Ramos (cell line): ENCODE measurements at regions not wholly inside any gene's neighbourhood (a gene's known extent, or its start where the extent isn't known, plus 50 kb on each side); places are given as distances from the start of the nearest gene placed in this dataset.

Experiments
- in situ Hi-C: fragments of 300-500 bp; cut with MboI; formaldehyde crosslinking; loops from one replicate; pipeline ENCODE4 v1.14.3; 2022; ENCODE audit warnings: low sequenced_read_pairs; ENCODE audit not compliant: unreplicated experiment

DNA sequence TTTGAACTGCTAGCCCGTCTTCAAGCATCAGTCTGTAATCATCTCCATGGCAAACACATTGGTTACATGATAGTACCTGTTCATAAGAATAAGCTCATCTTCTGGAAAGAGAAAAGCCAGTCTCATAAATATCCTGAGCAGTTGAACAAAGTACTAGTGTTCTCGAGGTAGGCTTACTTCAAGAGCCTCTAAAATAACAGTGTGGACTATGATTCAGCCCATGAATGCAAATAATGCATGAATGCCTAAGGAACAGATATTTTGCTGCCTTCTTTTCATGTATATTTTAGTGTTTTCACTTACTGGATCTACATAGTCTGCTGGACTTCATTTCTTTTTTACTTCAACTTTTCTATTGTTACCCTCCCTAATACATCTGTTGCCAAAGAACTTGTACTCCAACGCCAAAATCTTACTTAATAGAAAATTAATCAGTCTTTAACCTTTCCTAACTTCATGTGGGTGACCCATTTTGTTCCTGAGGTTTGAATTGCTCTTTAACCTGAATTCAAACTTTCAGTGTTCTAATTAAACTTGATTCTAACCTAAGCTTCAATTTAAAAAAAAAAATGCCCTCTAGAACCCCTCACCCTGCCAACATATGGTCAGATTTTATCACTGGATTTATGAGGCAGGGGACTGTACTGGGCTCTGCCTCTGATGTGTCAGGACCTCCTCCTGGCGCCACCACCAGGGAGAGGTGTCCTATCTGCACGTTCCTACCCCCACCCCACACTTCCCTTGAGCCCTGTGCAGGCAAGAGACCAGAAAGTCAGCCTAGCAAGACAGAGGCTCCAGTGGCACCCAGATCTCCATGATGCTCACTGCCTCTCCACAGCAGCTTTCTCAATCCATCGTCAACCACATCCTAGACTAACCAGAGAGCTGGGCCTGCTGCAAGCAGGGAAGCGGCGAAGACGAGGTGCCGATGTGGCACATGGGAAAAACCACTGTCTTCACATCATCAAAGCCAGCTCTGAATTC, 264.7 kb upstream of the ID2 start:
- in situ Hi-C loops: no loop called here

DNA sequence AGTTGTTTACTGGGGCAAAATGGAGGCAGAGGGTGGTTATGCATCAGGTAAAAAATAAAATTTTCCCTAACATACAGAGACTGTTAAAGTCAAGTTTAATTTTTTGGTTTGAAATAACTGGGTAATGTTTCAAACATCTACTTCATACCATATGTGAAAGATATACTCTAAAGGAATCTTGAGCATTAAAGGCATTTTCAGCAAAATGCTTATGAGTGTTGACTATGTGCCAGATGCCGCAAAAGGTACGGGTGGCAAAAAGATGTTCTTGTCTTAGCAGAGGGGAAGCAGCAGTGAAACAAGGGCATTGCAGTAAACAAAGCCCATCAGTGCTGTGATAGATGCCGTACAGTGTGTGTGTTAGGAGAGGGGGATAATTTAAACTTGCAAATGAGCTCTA, 263.1 kb upstream of the ID2 start:
- in situ Hi-C loops: no loop called here

GRCh38 chr2:8421658-8422449, 260.0 kb upstream of the ID2 start:
- in situ Hi-C loops: no loop called here

DNA sequence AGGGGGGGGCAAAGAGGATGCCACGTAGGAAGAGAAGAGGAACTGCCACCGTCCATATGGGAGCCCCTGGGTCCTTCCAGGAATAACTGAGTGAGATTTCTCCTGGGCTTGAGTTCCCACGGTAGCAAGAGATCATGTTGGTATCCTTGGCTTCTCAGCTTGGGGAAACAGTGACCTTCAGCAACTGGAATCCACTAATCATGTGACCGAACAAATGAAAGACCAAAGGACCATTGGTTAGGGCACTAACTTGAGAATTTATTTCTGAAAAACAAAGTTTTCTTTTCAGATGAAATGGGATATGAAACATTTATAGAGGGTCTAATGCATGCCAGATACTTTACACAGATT, 259.4 kb upstream of the ID2 start:
- in situ Hi-C loops: no loop called here

- in situ Hi-C loops: no loop called here
These were observed 256.6 kb upstream of the ID2 start for GRCh38 chr2:8424997-8425900.

DNA sequence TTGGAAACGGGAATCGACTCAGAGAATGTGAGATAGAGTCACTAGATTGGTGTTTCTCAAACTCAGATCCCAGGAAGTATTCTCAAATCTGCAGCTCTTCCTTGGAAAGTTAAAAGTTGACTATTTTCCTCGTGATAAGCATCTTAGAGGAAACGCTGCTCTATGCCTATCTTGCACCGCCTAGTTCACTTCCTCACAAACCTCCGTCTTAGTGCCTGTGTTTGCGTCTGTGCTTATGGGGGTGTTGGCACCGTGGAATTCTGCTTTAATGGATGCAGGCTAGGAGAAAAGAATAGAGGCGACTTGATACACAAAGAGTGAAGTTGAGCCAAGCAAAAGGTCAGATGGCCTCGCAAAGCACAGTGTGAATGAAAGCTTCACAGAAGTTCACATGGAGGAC, 255.3 kb upstream of the ID2 start:
- in situ Hi-C loops: no loop called here

- in situ Hi-C loops: no loop called here
These were observed 254.6 kb upstream of the ID2 start for GRCh38 chr2:8427211-8427610.

DNA sequence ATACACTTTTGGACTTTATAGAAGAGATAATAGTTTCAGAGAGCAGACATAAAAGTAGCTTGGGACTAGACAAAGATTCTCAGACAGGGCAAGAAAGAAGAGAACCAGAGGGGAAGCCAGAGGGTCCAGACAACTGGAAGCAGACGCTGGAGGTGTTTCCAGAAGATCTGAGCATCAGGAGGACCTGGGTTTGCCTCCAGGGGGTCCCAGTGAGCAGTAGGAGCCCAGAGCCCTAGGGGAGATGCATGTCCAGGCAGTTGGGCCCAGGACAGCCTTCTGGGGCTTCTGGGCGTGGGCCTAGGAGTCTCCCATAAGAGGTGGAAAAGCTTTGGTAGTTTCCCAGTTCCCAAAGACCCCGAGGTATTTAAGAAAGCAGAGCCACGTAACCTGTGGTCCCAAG, 251.2 kb upstream of the ID2 start:
- in situ Hi-C loops: no loop called here

DNA sequence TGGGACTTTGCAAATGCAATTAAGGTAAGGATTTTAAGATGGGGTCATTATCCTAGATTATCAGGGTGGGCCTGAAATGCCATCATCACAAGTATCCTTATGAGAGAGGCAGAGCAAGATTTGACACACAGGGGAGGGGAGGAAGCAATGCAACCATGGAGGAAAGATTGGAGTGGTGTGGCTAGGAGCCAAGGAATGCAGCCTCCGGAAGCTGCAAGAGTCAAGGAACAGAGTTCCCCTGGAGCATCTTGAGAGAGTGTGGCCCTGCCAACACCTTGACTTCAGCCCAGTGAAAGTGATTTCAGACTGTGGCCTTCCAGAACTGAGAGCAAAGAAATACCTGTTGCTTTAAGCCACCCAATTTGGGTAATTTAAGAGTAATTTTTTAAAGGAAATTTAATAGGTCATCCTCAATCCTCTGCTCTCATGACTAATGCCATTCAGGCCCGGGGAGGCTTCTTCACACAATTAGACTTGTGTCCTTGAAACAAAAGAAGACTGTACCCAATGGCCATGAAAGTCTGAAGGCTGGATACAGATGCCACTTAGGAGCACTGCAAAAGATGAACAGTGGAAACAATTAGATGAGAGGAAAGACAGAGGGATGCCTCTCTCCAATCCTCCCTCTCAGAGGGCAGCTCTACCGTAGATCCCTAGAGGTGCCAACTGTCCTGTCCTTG, 250.3 kb upstream of the ID2 start:
- in situ Hi-C loops: no loop called here

DNA sequence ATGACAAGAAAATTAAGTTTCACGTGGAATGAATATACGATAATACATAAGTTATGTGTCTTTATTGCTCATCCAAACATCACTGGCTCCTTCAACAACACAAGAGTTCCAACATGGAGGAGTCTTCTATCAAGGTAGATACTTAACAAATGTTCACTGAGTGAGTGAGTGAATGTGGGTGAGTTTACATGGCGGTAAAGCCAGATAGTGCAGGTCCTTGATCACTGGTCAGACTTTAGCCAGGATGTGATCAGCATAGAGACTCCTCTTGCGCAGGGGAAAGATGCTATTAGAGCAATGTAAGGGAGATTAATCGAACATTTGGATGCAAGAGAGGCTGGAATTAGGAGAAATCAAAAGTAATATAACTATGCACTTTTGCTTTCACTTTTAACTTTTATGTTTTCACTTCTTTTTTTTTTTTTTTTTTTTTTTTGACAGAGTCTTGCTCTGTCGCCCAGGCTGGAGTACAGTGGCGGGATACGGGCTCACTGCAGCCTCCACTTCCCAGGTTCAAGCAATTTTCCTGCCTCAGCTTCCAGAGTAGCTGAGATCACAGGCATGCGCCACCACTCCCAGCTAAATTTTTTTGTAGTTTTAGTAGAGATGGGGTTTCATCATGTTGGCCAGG, 249.0 kb upstream of the ID2 start:
- in situ Hi-C loops: no loop called here

GRCh38 chr2:8433390-8433789, 248.5 kb upstream of the ID2 start:
- in situ Hi-C loops: no loop called here

GRCh38 chr2:8435608-8436007, 246.2 kb upstream of the ID2 start:
- in situ Hi-C loops: no loop called here

DNA sequence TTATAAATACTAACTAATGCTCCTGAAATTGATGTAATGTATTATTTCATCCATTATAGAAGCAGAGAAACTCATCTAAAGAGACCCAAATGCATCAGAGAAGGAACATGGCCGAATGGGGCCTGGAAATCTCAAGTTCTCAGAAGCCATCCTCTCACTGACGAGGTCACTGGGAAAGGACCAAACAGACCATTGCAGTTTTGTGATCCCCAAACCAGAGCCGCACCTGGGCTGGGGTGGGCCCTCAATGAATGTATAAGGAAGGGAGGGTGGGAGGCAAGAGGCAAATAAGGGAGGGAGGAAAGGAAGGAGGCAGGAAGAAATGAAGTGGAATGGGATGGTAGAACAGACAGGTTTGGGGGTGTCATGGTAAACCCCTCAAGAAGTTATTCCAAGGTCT, 245.3 kb upstream of the ID2 start:
- in situ Hi-C loops: no loop called here

DNA sequence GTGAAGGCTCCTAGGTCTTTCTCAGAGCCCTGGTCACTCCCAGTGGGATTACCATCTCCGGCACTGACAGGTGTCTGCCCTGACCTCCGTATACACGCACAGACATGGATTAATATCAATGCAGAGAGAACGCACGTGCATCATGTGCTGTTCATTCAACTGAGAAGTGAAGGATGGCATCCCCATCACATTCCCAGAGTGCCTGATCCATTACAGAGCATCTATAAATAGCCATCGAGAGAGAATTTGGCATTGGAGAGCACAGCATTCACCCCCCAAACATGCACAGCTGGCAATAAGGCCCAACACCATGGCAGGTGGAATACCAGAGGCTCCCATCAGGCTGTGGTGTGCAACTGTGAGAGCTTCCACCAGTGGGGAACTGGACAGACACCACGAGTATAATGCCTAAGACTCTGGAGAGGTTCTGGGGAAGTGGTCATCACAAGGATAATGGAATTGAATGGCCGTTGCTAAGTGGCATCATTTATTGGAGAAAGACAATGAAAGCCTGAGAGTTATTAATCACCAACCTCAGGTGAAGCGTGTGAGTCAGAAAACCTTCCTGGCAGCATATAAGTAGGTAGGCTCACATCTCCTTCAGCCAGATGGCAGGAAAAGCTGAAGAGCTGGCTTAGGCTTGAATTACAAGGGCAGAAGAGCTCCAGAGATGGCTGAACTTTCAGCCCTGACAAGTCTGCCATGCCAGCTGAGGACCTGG, 244.5 kb upstream of the ID2 start:
- in situ Hi-C loops: no loop called here

DNA sequence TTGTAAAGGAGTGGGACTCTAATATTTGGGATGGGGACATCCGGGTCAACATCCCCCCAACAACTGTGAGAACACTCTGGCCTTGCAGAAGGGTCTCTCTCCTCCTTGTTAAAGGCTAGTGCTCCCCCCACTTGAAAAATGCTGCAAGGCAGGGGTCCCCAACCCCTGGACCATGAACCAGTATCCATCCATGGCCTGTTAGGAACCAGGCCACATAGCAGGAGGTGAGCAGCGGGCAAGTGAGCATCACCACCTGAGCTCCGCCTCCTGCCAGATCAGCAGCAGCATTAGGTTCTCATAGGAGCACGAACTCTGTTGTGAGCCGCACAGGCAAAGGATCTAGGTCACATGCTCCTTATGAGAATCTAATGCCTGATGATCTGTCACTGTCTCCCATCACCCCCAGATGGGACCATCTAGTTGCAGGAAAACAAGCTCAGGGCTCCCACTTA, 243.9 kb upstream of the ID2 start:
- in situ Hi-C loops: no loop called here

- in situ Hi-C loops: no loop called here
These were observed 243.4 kb upstream of the ID2 start for GRCh38 chr2:8438476-8438875.

GRCh38 chr2:8438996-8439395, 242.9 kb upstream of the ID2 start:
- in situ Hi-C loops: no loop called here

- in situ Hi-C loops: no loop called here
These were observed 241.7 kb upstream of the ID2 start for GRCh38 chr2:8440029-8440778.
